ENCODE measurements at regions not wholly inside any gene's neighbourhood (a gene's known extent, or its start where the extent isn't known, plus 50 kb on each side); places are given as distances from the start of the nearest gene placed in this dataset.
"Not testable (repeated sequence)": the region's sequence is repeated elsewhere in the genome, so short reads cannot be mapped to it uniquely, and the experiment has no call there.

DNA sequence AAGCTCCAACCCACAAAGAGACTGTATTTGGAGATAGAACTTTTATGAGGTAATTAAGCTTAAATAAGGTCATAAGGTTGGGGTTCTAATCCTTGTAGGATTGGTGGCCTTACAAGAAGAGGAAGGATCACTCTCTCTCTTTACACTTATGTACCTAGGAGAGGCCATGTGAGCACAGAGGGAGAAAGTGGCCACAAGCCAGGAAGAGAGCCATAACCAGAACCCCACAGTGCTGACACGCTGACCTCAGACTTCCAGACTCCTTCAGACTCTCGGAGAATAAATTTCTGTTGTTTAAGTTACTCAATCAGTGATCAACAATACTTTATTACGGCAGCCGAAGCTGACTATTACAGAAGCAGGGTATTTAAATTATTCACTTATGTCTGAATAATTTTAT lies 430.5 kb upstream of the EPHA7 start:
- no peak for TF ChIP-seq CTCF (conservative IDR thresholded peaks at IDR 0.05)
- TF ChIP-seq EZH2 (IDR thresholded peaks at IDR 0.05; ENCODE audit: low read depth) = no peak
- Histone ChIP-seq H4K20me1 (ENCODE audit: insufficient read depth) (no peaks in the 10 kb centered on the region), H3K4me3 (no peak overlapping the region), H2AFZ (no peak overlapping the region), H3K27ac (no peak overlapping the region), H3K9me2 (ENCODE audit: insufficient read depth) (no peaks in the 10 kb centered on the region), H3K4me1 (replicated peaks; ENCODE audit: insufficient read depth) (no peaks in the 10 kb centered on the region), H3F3A (ENCODE audit: insufficient read depth, low read depth) (no peaks in the 10 kb centered on the region), H3K79me2 (ENCODE audit: low read depth) (no peaks in the 10 kb centered on the region), H3K27me3 (ENCODE audit: insufficient read depth, low read depth) (no peaks in the 10 kb centered on the region), H3K4me2 (no peak overlapping the region), H3K36me3 (ENCODE audit: low read depth) (no peaks in the 10 kb centered on the region), H3K9me3 (ENCODE audit: insufficient read depth, low read depth) (no peaks in the 10 kb centered on the region)
- DNase-seq = no peak
- intact Hi-C loops (cut with micrococcal nuclease; ENCODE audit: unreplicated experiment) = loop anchor here (5.0 kb wide), 1 partner anchor 402 kb away; no protein-coding TSS in a partner anchor
- ChIA-PET POLR2A (ENCODE audit: unreplicated experiment) (no interaction called here), CTCF (no interaction called here)
- no TSS peak for BruUV-seq (replicated peaks)

GRCh38 chr6:93848031-93848742 lies 428.8 kb upstream of the EPHA7 start:
- POLR2A ChIA-PET (ENCODE audit: unreplicated experiment) = interaction anchor here (0.5 kb wide), 1 partner anchor 1269 kb away, joined by 6 read pairs; no protein-coding TSS in a partner anchor
- H3K27ac ChIP-seq = no peak overlapping the region

DNA sequence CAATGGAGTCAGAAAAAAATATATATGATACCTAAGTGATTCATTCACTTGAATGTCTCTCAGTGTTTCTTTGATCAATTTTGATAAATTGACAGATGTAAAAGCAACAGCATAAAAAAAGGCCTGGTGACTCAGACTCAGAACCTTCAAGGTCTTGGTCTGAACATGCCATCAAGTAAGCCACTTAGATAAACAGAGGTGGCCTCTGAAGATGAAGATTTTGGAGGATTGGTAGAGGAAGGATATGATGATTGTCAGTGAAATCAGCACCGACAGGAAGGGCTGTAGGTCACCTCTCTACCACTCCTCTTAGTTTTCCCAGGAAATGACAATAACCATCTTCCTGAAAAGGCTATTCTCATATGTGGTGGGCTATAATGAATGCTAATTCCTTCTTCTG lies 422.8 kb upstream of the EPHA7 start:
- ChIA-PET CTCF (no interaction called here), POLR2A (ENCODE audit: unreplicated experiment) (no interaction called here)
- Histone ChIP-seq H3K36me3 (ENCODE audit: low read depth) (no peaks in the 10 kb centered on the region), H3K9me2 (ENCODE audit: insufficient read depth) (no peaks in the 10 kb centered on the region), H3K4me3 (no peak overlapping the region), H3K4me1 (replicated peaks; ENCODE audit: insufficient read depth) (no peaks in the 10 kb centered on the region), H3K4me2 (no peak overlapping the region), H2AFZ (no peak overlapping the region), H3F3A (ENCODE audit: insufficient read depth, low read depth) (no peaks in the 10 kb centered on the region), H4K20me1 (ENCODE audit: insufficient read depth) (no peaks in the 10 kb centered on the region), H3K79me2 (ENCODE audit: low read depth) (no peaks in the 10 kb centered on the region), H3K9me3 (ENCODE audit: insufficient read depth, low read depth) (no peaks in the 10 kb centered on the region), H3K27ac (no peak overlapping the region), H3K27me3 (ENCODE audit: insufficient read depth, low read depth) (no peaks in the 10 kb centered on the region)
- BruUV-seq (replicated peaks) = no TSS peak
- TF ChIP-seq EZH2 (IDR thresholded peaks at IDR 0.05; ENCODE audit: low read depth) (no peak), CTCF (conservative IDR thresholded peaks at IDR 0.05) (no peak)
- intact Hi-C loops (cut with micrococcal nuclease; ENCODE audit: unreplicated experiment) = no loop called here
- DNase-seq = no peak

More at GRCh38 chr6:93848031-93848742, 428.8 kb upstream of the EPHA7 start:
- Histone ChIP-seq H3K4me1 (replicated peaks; ENCODE audit: insufficient read depth) (no peaks in the 10 kb centered on the region), H3K36me3 (ENCODE audit: low read depth) (no peaks in the 10 kb centered on the region), H3K4me2 (no peak overlapping the region), H3F3A (ENCODE audit: insufficient read depth, low read depth) (no peaks in the 10 kb centered on the region), H2AFZ (no peak overlapping the region), H3K79me2 (ENCODE audit: low read depth) (no peaks in the 10 kb centered on the region), H3K9me2 (ENCODE audit: insufficient read depth) (no peaks in the 10 kb centered on the region), H3K27me3 (ENCODE audit: insufficient read depth, low read depth) (no peaks in the 10 kb centered on the region), H3K9me3 (ENCODE audit: insufficient read depth, low read depth) (no peaks in the 10 kb centered on the region), H3K4me3 (no peak overlapping the region), H4K20me1 (ENCODE audit: insufficient read depth) (no peaks in the 10 kb centered on the region)
- no peak for TF ChIP-seq EZH2 (IDR thresholded peaks at IDR 0.05; ENCODE audit: low read depth)
- TF ChIP-seq CTCF (conservative IDR thresholded peaks at IDR 0.05) = no peak
- intact Hi-C loops (cut with micrococcal nuclease; ENCODE audit: unreplicated experiment) = no loop called here
- BruUV-seq (replicated peaks) = no TSS peak
- DNase-seq = no peak
- CTCF ChIA-PET = no interaction called here

- H3K36me3 ChIP-seq (ENCODE audit: low read depth); intact Hi-C loops (cut with micrococcal nuclease; ENCODE audit: unreplicated experiment); H3K9me2 ChIP-seq (ENCODE audit: insufficient read depth); H3K9me3 ChIP-seq (ENCODE audit: insufficient read depth, low read depth); H3K27me3 ChIP-seq (ENCODE audit: insufficient read depth, low read depth); POLR2A ChIA-PET (ENCODE audit: unreplicated experiment); H2AFZ ChIP-seq; H3K27ac ChIP-seq; CTCF ChIA-PET; H3F3A ChIP-seq (ENCODE audit: insufficient read depth, low read depth); H3K4me3 ChIP-seq; H3K4me2 ChIP-seq; H3K4me1 ChIP-seq (replicated peaks; ENCODE audit: insufficient read depth); H3K79me2 ChIP-seq (ENCODE audit: low read depth); DNase-seq; BruUV-seq (replicated peaks); H4K20me1 ChIP-seq (ENCODE audit: insufficient read depth): not testable (repeated sequence)
Observed at GRCh38 chr6:93835451-93836145, 416.2 kb upstream of the EPHA7 start.

DNA sequence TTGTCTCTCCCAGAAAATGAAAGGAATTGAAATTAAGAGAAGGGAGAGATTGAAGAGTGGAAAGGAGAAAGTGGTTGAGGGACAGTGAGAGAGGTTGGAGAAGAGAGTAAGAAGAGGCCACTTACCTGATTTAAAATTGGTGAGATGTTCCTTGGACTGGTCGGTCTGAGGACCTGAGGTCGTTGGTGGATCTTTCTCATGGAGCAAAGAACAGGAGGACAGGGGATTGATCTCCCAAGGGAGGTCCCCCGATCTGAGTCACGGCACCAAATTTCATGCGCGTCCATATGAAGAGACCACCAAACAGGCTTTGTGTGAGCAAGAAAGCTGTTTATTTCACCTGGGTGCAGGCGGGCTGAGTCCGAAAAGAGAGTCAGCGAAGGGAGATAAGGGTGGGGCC lies 415.7 kb upstream of the EPHA7 start:
- H3K27ac ChIP-seq; H3K4me1 ChIP-seq (replicated peaks; ENCODE audit: insufficient read depth); H3K4me2 ChIP-seq; DNase-seq; H3K4me3 ChIP-seq; H3K9me2 ChIP-seq (ENCODE audit: insufficient read depth); POLR2A ChIA-PET (ENCODE audit: unreplicated experiment); BruUV-seq (replicated peaks); H2AFZ ChIP-seq; intact Hi-C loops (cut with micrococcal nuclease; ENCODE audit: unreplicated experiment); H3F3A ChIP-seq (ENCODE audit: insufficient read depth, low read depth); H3K9me3 ChIP-seq (ENCODE audit: insufficient read depth, low read depth); H3K36me3 ChIP-seq (ENCODE audit: low read depth); H3K27me3 ChIP-seq (ENCODE audit: insufficient read depth, low read depth); H4K20me1 ChIP-seq (ENCODE audit: insufficient read depth); CTCF ChIA-PET; H3K79me2 ChIP-seq (ENCODE audit: low read depth): not testable (repeated sequence)
